ENCODE measurements at regions not wholly inside any gene's neighbourhood (a gene's known extent, or its start where the extent isn't known, plus 50 kb on each side); places are given as distances from the start of the nearest gene placed in this dataset.

- DNase-seq, result no peak
These were observed 177.6 kb upstream of the PKDCC start for GRCh38 chr2:41870265-41870585.

GRCh38 chr2:41871080-41871479 lies 176.7 kb upstream of the PKDCC start:
- no peak for DNase-seq

- DNase-seq, result no peak
These were observed 175.2 kb upstream of the PKDCC start for GRCh38 chr2:41872646-41873045.

- no peak for DNase-seq
These were observed 174.5 kb upstream of the PKDCC start for GRCh38 chr2:41873102-41874031.

GRCh38 chr2:41877114-41877678 lies 170.6 kb upstream of the PKDCC start:
- DNase-seq, result no peak

- no peak for DNase-seq
These were observed 169.8 kb upstream of the PKDCC start for GRCh38 chr2:41878056-41878455.

- DNase-seq, result no peak
These were observed 169.0 kb upstream of the PKDCC start for GRCh38 chr2:41878716-41879234.

- no peak for DNase-seq
These were observed 168.4 kb upstream of the PKDCC start for GRCh38 chr2:41879235-41879916.

- no peak for DNase-seq
These were observed 167.1 kb upstream of the PKDCC start for GRCh38 chr2:41880561-41881243.

- peak; percentile 36 for DNase-seq
These were observed 166.6 kb upstream of the PKDCC start for GRCh38 chr2:41881249-41881648.

- no peak for DNase-seq
These were observed 163.1 kb upstream of the PKDCC start for GRCh38 chr2:41884718-41885117.

- no peak for DNase-seq
These were observed 161.6 kb upstream of the PKDCC start for GRCh38 chr2:41886145-41886664.

- DNase-seq, result no peak
These were observed 161.1 kb upstream of the PKDCC start for GRCh38 chr2:41886757-41887156.

- DNase-seq, result no peak
These were observed 157.5 kb upstream of the PKDCC start for GRCh38 chr2:41890341-41890740.

- DNase-seq, result no peak
These were observed 155.3 kb upstream of the PKDCC start for GRCh38 chr2:41892476-41892875.

GRCh38 chr2:41894563-41895333 lies 153.1 kb upstream of the PKDCC start:
- DNase-seq, result no peak

- DNase-seq, result no peak
These were observed 152.5 kb upstream of the PKDCC start for GRCh38 chr2:41895334-41895664.

- no peak for DNase-seq
These were observed 151.5 kb upstream of the PKDCC start for GRCh38 chr2:41896186-41896846.

- DNase-seq, result no peak
These were observed 148.6 kb upstream of the PKDCC start for GRCh38 chr2:41899189-41899588.

- no peak for DNase-seq
These were observed 147.7 kb upstream of the PKDCC start for GRCh38 chr2:41900101-41900577.

GRCh38 chr2:41902897-41903296 lies 144.9 kb upstream of the PKDCC start:
- DNase-seq, result no peak

All from HCEC 1CT (cell line).